GM12878 (cell line): ENCODE measurements at regions not wholly inside any gene's neighbourhood (a gene's known extent, or its start where the extent isn't known, plus 50 kb on each side); places are given as distances from the start of the nearest gene placed in this dataset.

Experiments used
- ATAC-seq: fragments of 200-7000 bp; cut with Tn5 transposase; 3 replicates; pipeline ENCODE4 v1.9.1; 2020; ENCODE audit warnings: mild to moderate bottlenecking, moderate library complexity
- BruUV-seq: library from RNA; stranded (reverse); fragments of 400-500 nt; replicated peaks from 2 replicates; lab custom pipeline; 2021; lab: Mats Ljungman, UMichigan
- CTCF ChIA-PET: fragments of 300-600 bp; sonication (Branson Sonifier 250); formaldehyde crosslinking; extraction: SDS; loops from one replicate; lab custom pipeline; 2021; ENCODE audit warnings: inconsistent platforms; lab: Yijun Ruan, JAX
- POLR2A ChIA-PET: fragments of 350-600 bp; formaldehyde crosslinking; extraction: SDS; loops from one replicate; lab custom pipeline; 2021; ENCODE audit warnings: inconsistent platforms; lab: Charles Lee
- RAD21 ChIA-PET: fragments of 300-600 bp; sonication (Branson Sonifier 250); formaldehyde crosslinking; loops from one replicate; lab custom pipeline; 2023; ENCODE audit warnings: antibody characterized with exemption; ENCODE audit not compliant: unreplicated experiment; lab: Charles Lee
- SMC1A ChIA-PET: fragments of 300-600 bp; sonication (Branson Sonifier 250); formaldehyde crosslinking; loops from one replicate; lab custom pipeline; 2023; ENCODE audit not compliant: unreplicated experiment, uncharacterized antibody; lab: Charles Lee
- DNase-seq: peaks from one replicate; pipeline ENCODE4 v3.0.0-alpha.2; 2011; ENCODE audit warnings: low read depth, low spot score
- FAIRE-seq: peaks from 3 replicates; lab custom pipeline; 2011; peaks lifted over from hg19 to GRCh38; lab: Jason Lieb, UNC
- H2AFZ ChIP-seq: 2 replicates; pipeline ENCODE4 v1.6.0; 2011; ENCODE audit warnings: low read depth, low read length, control low read depth; ENCODE audit not compliant: control insufficient read depth
- H3K27ac ChIP-seq: 2 replicates; pipeline ENCODE4 v1.5.1; 2011; ENCODE audit warnings: control low read depth; ENCODE audit not compliant: control insufficient read depth, insufficient read depth
- H3K27me3 ChIP-seq, 2 experiments: replicated peaks in 1 of 2; 2 replicates each; pipeline versions ENCODE4 v1.6.0 to v1.6.1; 2011; ENCODE audit warnings: low read length in 1 of 2; ENCODE audit not compliant: control insufficient read depth in 2 of 2, insufficient read depth in 2 of 2
- H3K36me3 ChIP-seq, 2 experiments: 2 replicates each; pipeline ENCODE4 v1.5.1; 2011; ENCODE audit warnings: low read length in 1 of 2; ENCODE audit not compliant: control insufficient read depth in 2 of 2, insufficient read depth in 2 of 2
- H3K4me1 ChIP-seq: 2 replicates; pipeline ENCODE4 v1.6.1; 2011; ENCODE audit warnings: mild to moderate bottlenecking, low read length, moderate library complexity, mixed read lengths; ENCODE audit not compliant: control insufficient read depth, insufficient read depth
- H3K4me2 ChIP-seq: 2 replicates; pipeline ENCODE4 v1.6.0; 2011; ENCODE audit warnings: control low read depth; ENCODE audit not compliant: control insufficient read depth, insufficient read depth
- H3K4me3 ChIP-seq: fragments of 200-600 bp; sonication (generic); 2 replicates; pipeline ENCODE4 v1.5.1; 2016
- H3K79me2 ChIP-seq: 2 replicates; pipeline ENCODE4 v1.6.0; 2011; ENCODE audit warnings: low read length; ENCODE audit not compliant: control insufficient read depth, insufficient read depth
- H3K9ac ChIP-seq: 2 replicates; pipeline ENCODE4 v1.8.0; 2011; ENCODE audit warnings: low read length, control low read depth, mixed read lengths; ENCODE audit not compliant: control insufficient read depth, insufficient read depth
- H3K9me3 ChIP-seq: replicated peaks from 3 replicates; pipeline ENCODE4 v1.5.1; 2011; ENCODE audit warnings: mild to moderate bottlenecking, low read length; ENCODE audit not compliant: control insufficient read depth, insufficient read depth
- H4K20me1 ChIP-seq: 2 replicates; pipeline ENCODE4 v1.6.0; 2011; ENCODE audit not compliant: control insufficient read depth, insufficient read depth
- FOXK2 ChIP-seq: fragments of 450-650 bp; IDR thresholded peaks from 2 replicates; pipeline ENCODE4 v1.6.1; 2017; ENCODE audit warnings: mild to moderate bottlenecking, moderate library complexity
- GABPA ChIP-seq: IDR thresholded peaks from 2 replicates; pipeline ENCODE4 v1.6.1; 2014; ENCODE audit warnings: antibody characterized with exemption, low read depth, mild to moderate bottlenecking, inconsistent platforms
- RUNX3 ChIP-seq: IDR thresholded peaks from 2 replicates; pipeline ENCODE4 v1.6.1; 2012; ENCODE audit warnings: low read length, inconsistent platforms
- SMAD5 ChIP-seq: IDR thresholded peaks from 2 replicates; pipeline ENCODE4 v1.6.1; 2016; ENCODE audit warnings: antibody characterized with exemption, low read depth
- SMARCA5 ChIP-seq: fragments of 450-650 bp; IDR thresholded peaks from 2 replicates; pipeline ENCODE4 v1.6.1; 2017; ENCODE audit warnings: mild to moderate bottlenecking
- YBX1 ChIP-seq: fragments of 450-650 bp; IDR thresholded peaks from 2 replicates; pipeline ENCODE4 v1.6.1; 2016; ENCODE audit warnings: antibody characterized with exemption
- ZBTB33 ChIP-seq: fragments of 450-650 bp; IDR thresholded peaks from 2 replicates; pipeline ENCODE4 v1.6.1; 2017; ENCODE audit warnings: mild to moderate bottlenecking
- ZNF207 ChIP-seq: fragments of 450-650 bp; IDR thresholded peaks from 2 replicates; pipeline ENCODE4 v1.6.1; 2014; ENCODE audit warnings: antibody characterized with exemption, mild to moderate bottlenecking, borderline replicate concordance
- ZNF622 ChIP-seq: fragments of 450-650 bp; IDR thresholded peaks from 2 replicates; pipeline ENCODE4 v1.6.1; 2017; ENCODE audit warnings: mild to moderate bottlenecking, inconsistent platforms
- ZSCAN29 ChIP-seq: fragments of 450-650 bp; IDR thresholded peaks from 2 replicates; pipeline ENCODE4 v1.6.1; 2017; ENCODE audit warnings: mild to moderate bottlenecking, moderate library complexity
- WGBS: methylation state at CpG from one replicate; pipeline ENCODE4 v1.1.6; 2016; ENCODE audit warnings: low lambda C conversion rate; ENCODE audit not compliant: insufficient replicate concordance, insufficient coverage; ENCODE audit errors: missing lambda C conversion rate; 5-methylcytosine and 5-hydroxymethylcytosine counted together
- in situ Hi-C: fragments of 300-500 bp; cut with MboI; formaldehyde crosslinking; loops from 9 replicates; pipeline ENCODE4 v1.14.3; 2018; ENCODE audit warnings: mixed read lengths
- intact Hi-C: fragments of 100-400 bp; cut with micrococcal nuclease; formaldehyde crosslinking; loops from one replicate; pipeline ENCODE4 v1.14.2; 2022; ENCODE audit not compliant: unreplicated experiment
- TF ChIP-seq, protein P1 (sequence below): fragments of 450-650 bp; IDR thresholded peaks from 2 replicates; pipeline ENCODE4 v1.6.1; 2017; ENCODE audit warnings: borderline replicate concordance
- TF ChIP-seq, protein P2 (sequence below): fragments of 450-650 bp; IDR thresholded peaks from 2 replicates; pipeline ENCODE4 v1.6.1; 2018; ENCODE audit warnings: borderline replicate concordance, mild to moderate bottlenecking; ENCODE audit not compliant: partially characterized antibody

- H3K4me2 ChIP-seq: no peak overlapping the region
- BruUV-seq: no TSS peak
- FAIRE-seq: no peak
- no peak overlapping the region for H3K27ac ChIP-seq
- POLR2A ChIA-PET: no interaction called here
- intact Hi-C loops (no loop called here), in situ Hi-C loops (no loop called here)
- RAD21 ChIA-PET: no interaction called here
- H3K9ac ChIP-seq: no peak overlapping the region
- no peaks in the 10 kb centered on the region for H4K20me1 ChIP-seq
- no peaks in the 10 kb centered on the region for H3K79me2 ChIP-seq
- no peak for TF ChIP-seq ZBTB33
- no peaks in the 10 kb centered on the region for H3K36me3 ChIP-seq
- WGBS: 0% methylated on average over 1 of the region's 1 CpG
- CTCF ChIA-PET: interaction anchor here (1.4 kb wide), 1 partner anchor 19 kb away, joined by 3 read pairs; no protein-coding TSS in a partner anchor
- H3K9me3 ChIP-seq: no peaks in the 10 kb centered on the region
- ATAC-seq: no peak
- no peaks in the 10 kb centered on the region; a peak in 1 of 4 replicates for H3K27me3 ChIP-seq
- SMC1A ChIA-PET: interaction anchor here (1.1 kb wide), 1 partner anchor 26 kb away, joined by 3 read pairs; no protein-coding TSS in a partner anchor
- no peaks in the 10 kb centered on the region for H3K4me1 ChIP-seq
- no peak for DNase-seq
- H2AFZ ChIP-seq: no peak overlapping the region
- H3K4me3 ChIP-seq: no peak overlapping the region
Observed at GRCh38 chr13:76049376-76049746, 413.2 kb downstream of the LMO7 start.

- WGBS: 10% methylated on average over 3 of the region's 3 CpGs
- no peaks in the 10 kb centered on the region for H3K36me3 ChIP-seq
- ATAC-seq (no peak), DNase-seq (no peak), FAIRE-seq (no peak)
- no peak overlapping the region for H3K4me2 ChIP-seq
- in situ Hi-C loops: no loop called here
- ChIA-PET SMC1A (no interaction called here), CTCF (no interaction called here), POLR2A (no interaction called here), RAD21 (no interaction called here)
- no peak overlapping the region for H2AFZ ChIP-seq
- no peak overlapping the region for H3K4me3 ChIP-seq
- H3K27ac ChIP-seq: no peak overlapping the region
- no peaks in the 10 kb centered on the region for H3K9me3 ChIP-seq
- no peaks in the 10 kb centered on the region for H3K79me2 ChIP-seq
- H4K20me1 ChIP-seq: no peaks in the 10 kb centered on the region
- no peak overlapping the region for H3K9ac ChIP-seq
- no peaks in the 10 kb centered on the region; a peak in 1 of 4 replicates for H3K27me3 ChIP-seq
- no TSS peak for BruUV-seq
- H3K4me1 ChIP-seq: no peaks in the 10 kb centered on the region
- intact Hi-C loops: no loop called here
- TF ChIP-seq RUNX3 (no peak), SMARCA5 (no peak), SMAD5 (no peak), ZNF207 (no peak), ZSCAN29 (no peak), ZNF622 (no peak), YBX1 (no peak), GABPA (no peak), FOXK2 (no peak)
- TF ChIP-seq, protein P1, sequence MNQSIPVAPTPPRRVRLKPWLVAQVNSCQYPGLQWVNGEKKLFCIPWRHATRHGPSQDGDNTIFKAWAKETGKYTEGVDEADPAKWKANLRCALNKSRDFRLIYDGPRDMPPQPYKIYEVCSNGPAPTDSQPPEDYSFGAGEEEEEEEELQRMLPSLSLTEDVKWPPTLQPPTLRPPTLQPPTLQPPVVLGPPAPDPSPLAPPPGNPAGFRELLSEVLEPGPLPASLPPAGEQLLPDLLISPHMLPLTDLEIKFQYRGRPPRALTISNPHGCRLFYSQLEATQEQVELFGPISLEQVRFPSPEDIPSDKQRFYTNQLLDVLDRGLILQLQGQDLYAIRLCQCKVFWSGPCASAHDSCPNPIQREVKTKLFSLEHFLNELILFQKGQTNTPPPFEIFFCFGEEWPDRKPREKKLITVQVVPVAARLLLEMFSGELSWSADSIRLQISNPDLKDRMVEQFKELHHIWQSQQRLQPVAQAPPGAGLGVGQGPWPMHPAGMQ: no peak
- TF ChIP-seq, protein P2, sequence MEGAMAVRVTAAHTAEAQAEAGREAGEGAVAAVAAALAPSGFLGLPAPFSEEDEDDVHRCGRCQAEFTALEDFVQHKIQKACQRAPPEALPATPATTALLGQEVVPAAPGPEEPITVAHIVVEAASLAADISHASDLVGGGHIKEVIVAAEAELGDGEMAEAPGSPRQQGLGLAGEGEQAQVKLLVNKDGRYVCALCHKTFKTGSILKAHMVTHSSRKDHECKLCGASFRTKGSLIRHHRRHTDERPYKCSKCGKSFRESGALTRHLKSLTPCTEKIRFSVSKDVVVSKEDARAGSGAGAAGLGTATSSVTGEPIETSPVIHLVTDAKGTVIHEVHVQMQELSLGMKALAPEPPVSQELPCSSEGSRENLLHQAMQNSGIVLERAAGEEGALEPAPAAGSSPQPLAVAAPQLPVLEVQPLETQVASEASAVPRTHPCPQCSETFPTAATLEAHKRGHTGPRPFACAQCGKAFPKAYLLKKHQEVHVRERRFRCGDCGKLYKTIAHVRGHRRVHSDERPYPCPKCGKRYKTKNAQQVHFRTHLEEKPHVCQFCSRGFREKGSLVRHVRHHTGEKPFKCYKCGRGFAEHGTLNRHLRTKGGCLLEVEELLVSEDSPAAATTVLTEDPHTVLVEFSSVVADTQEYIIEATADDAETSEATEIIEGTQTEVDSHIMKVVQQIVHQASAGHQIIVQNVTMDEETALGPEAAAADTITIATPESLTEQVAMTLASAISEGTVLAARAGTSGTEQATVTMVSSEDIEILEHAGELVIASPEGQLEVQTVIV: no peak
Observed at GRCh38 chr13:76048675-76049375, 412.7 kb downstream of the LMO7 start.
